ENCODE measurements at regions not wholly inside any gene's neighbourhood (a gene's known extent, or its start where the extent isn't known, plus 50 kb on each side); places are given as distances from the start of the nearest gene placed in this dataset.

GRCh38 chr11:32033067-32033466 is 57.8 kb upstream of the RCN1 start:
- H2BK120ac ChIP-seq (ENCODE audit: low read depth, low read length), result no peak overlapping the region
- peak overlapping the region; percentile 47 for H3K9ac ChIP-seq (ENCODE audit: low read length)
- H2BK12ac ChIP-seq (ENCODE audit: low read length in 2 of 2), result no peak overlapping the region
- H4K91ac ChIP-seq (ENCODE audit: low read length), result no peak overlapping the region
- H4K8ac ChIP-seq (ENCODE audit: low read length), result no peak overlapping the region
- no peak overlapping the region for H3K14ac ChIP-seq (ENCODE audit: low read length in 2 of 2)
- H2AK5ac ChIP-seq (ENCODE audit: low read length, severe bottlenecking), result no peak overlapping the region
- H3K4ac ChIP-seq (ENCODE audit: low read depth in 1 of 2, low read length in 2 of 2), result no peak overlapping the region
- H3K23ac ChIP-seq (ENCODE audit: low read length in 2 of 2), result no peak overlapping the region
- no peak overlapping the region for H3K4me2 ChIP-seq (ENCODE audit: low read length, poor library complexity, severe bottlenecking)
- H2BK15ac ChIP-seq (ENCODE audit: low read depth, poor library complexity, severe bottlenecking), result no peak overlapping the region
- H3K4me1 ChIP-seq (ENCODE audit: control insufficient read depth, insufficient read depth, low read depth, low read length), result no peaks in the 10 kb centered on the region
- peak overlapping the region in 1 of 2 experiments; percentile 51 for H3K4me3 ChIP-seq (ENCODE audit: insufficient read depth in 1 of 2, low read depth in 1 of 2, low read length in 2 of 2)
- H2BK5ac ChIP-seq (ENCODE audit: low read depth, low read length, poor library complexity, severe bottlenecking), result no peak overlapping the region
- no peak for DNase-seq
- H3K9me3 ChIP-seq (ENCODE audit: control insufficient read depth, low read length), result no peaks in the 10 kb centered on the region
- H3K27me3 ChIP-seq (ENCODE audit: control insufficient read depth in 1 of 2, insufficient read depth in 1 of 2, low read length in 2 of 2), result no peaks in the 10 kb centered on the region
- no peak overlapping the region for H3K27ac ChIP-seq (ENCODE audit: low read length, poor library complexity, severe bottlenecking)
- WGBS, result 50% methylated on average over 1 of the region's 2 CpGs
- H3K36me3 ChIP-seq (ENCODE audit: control insufficient read depth in 1 of 2, insufficient read depth in 2 of 2, low read depth in 1 of 2, low read length in 2 of 2), result no peaks in the 10 kb centered on the region
- no peaks in the 10 kb centered on the region for H3K79me1 ChIP-seq (replicated peaks; ENCODE audit: low read length, poor library complexity, severe bottlenecking)
- H3K18ac ChIP-seq (ENCODE audit: low read depth in 1 of 2, low read length in 2 of 2), result no peak overlapping the region
- H2AFZ ChIP-seq (ENCODE audit: low read depth, low read length), result no peak overlapping the region

- Histone ChIP-seq H3K9me3 (ENCODE audit: control insufficient read depth, low read length) (no peaks in the 10 kb centered on the region), H3K4ac (ENCODE audit: low read depth in 1 of 2, low read length in 2 of 2) (no peak overlapping the region), H2AFZ (ENCODE audit: low read depth, low read length) (no peak overlapping the region), H4K91ac (ENCODE audit: low read length) (no peak overlapping the region), H2BK12ac (ENCODE audit: low read length in 2 of 2) (no peak overlapping the region), H2BK15ac (ENCODE audit: low read depth, poor library complexity, severe bottlenecking) (no peak overlapping the region), H2BK5ac (ENCODE audit: low read depth, low read length, poor library complexity, severe bottlenecking) (no peak overlapping the region), H2BK120ac (ENCODE audit: low read depth, low read length) (no peak overlapping the region), H3K4me3 (ENCODE audit: insufficient read depth in 1 of 2, low read depth in 1 of 2, low read length in 2 of 2) (peak overlapping the region in 1 of 2 experiments; percentile 51), H3K79me1 (replicated peaks; ENCODE audit: low read length, poor library complexity, severe bottlenecking) (no peaks in the 10 kb centered on the region), H3K36me3 (ENCODE audit: control insufficient read depth in 1 of 2, insufficient read depth in 2 of 2, low read depth in 1 of 2, low read length in 2 of 2) (no peaks in the 10 kb centered on the region), H3K4me1 (ENCODE audit: control insufficient read depth, insufficient read depth, low read depth, low read length) (no peaks in the 10 kb centered on the region), H3K23ac (ENCODE audit: low read length in 2 of 2) (no peak overlapping the region), H3K4me2 (ENCODE audit: low read length, poor library complexity, severe bottlenecking) (no peak overlapping the region), H3K27me3 (ENCODE audit: control insufficient read depth in 1 of 2, insufficient read depth in 1 of 2, low read length in 2 of 2) (no peaks in the 10 kb centered on the region), H3K14ac (ENCODE audit: low read length in 2 of 2) (no peak overlapping the region), H3K9ac (ENCODE audit: low read length) (peak overlapping the region; percentile 47), H3K18ac (ENCODE audit: low read depth in 1 of 2, low read length in 2 of 2) (no peak overlapping the region), H4K8ac (ENCODE audit: low read length) (no peak overlapping the region), H2AK5ac (ENCODE audit: low read length, severe bottlenecking) (no peak overlapping the region), H3K27ac (ENCODE audit: low read length, poor library complexity, severe bottlenecking) (no peak overlapping the region)
- no peak for DNase-seq
- 72% methylated on average over 4 of the region's 4 CpGs for WGBS
These were observed 58.4 kb upstream of the RCN1 start for GRCh38 chr11:32032478-32032877.

GRCh38 chr11:32032052-32032451 is 58.8 kb upstream of the RCN1 start:
- Histone ChIP-seq H2BK12ac (ENCODE audit: low read length in 2 of 2) (no peak overlapping the region), H2AK5ac (ENCODE audit: low read length, severe bottlenecking) (no peak overlapping the region), H3K14ac (ENCODE audit: low read length in 2 of 2) (no peak overlapping the region), H2BK5ac (ENCODE audit: low read depth, low read length, poor library complexity, severe bottlenecking) (no peak overlapping the region), H2BK15ac (ENCODE audit: low read depth, poor library complexity, severe bottlenecking) (no peak overlapping the region), H3K18ac (ENCODE audit: low read depth in 1 of 2, low read length in 2 of 2) (no peak overlapping the region), H3K4me1 (ENCODE audit: control insufficient read depth, insufficient read depth, low read depth, low read length) (no peaks in the 10 kb centered on the region), H3K79me1 (replicated peaks; ENCODE audit: low read length, poor library complexity, severe bottlenecking) (no peaks in the 10 kb centered on the region), H4K8ac (ENCODE audit: low read length) (no peak overlapping the region), H2BK120ac (ENCODE audit: low read depth, low read length) (no peak overlapping the region), H3K4me3 (ENCODE audit: insufficient read depth in 1 of 2, low read depth in 1 of 2, low read length in 2 of 2) (peak overlapping the region in 1 of 2 experiments; percentile 51), H3K9me3 (ENCODE audit: control insufficient read depth, low read length) (no peaks in the 10 kb centered on the region), H2AFZ (ENCODE audit: low read depth, low read length) (no peak overlapping the region), H3K4me2 (ENCODE audit: low read length, poor library complexity, severe bottlenecking) (no peak overlapping the region), H3K9ac (ENCODE audit: low read length) (peak overlapping the region; percentile 47), H3K27ac (ENCODE audit: low read length, poor library complexity, severe bottlenecking) (no peak overlapping the region), H3K36me3 (ENCODE audit: control insufficient read depth in 1 of 2, insufficient read depth in 2 of 2, low read depth in 1 of 2, low read length in 2 of 2) (no peaks in the 10 kb centered on the region), H3K4ac (ENCODE audit: low read depth in 1 of 2, low read length in 2 of 2) (no peak overlapping the region), H4K91ac (ENCODE audit: low read length) (no peak overlapping the region), H3K23ac (ENCODE audit: low read length in 2 of 2) (no peak overlapping the region), H3K27me3 (ENCODE audit: control insufficient read depth in 1 of 2, insufficient read depth in 1 of 2, low read length in 2 of 2) (no peaks in the 10 kb centered on the region)
- WGBS, result 71% methylated on average over 1 of the region's 1 CpG
- DNase-seq, result no peak

GRCh38 chr11:32030875-32031503 is 59.9 kb upstream of the RCN1 start:
- H3K36me3 ChIP-seq (ENCODE audit: control insufficient read depth in 1 of 2, insufficient read depth in 2 of 2, low read depth in 1 of 2, low read length in 2 of 2), result no peaks in the 10 kb centered on the region
- H3K9ac ChIP-seq (ENCODE audit: low read length), result no peak overlapping the region
- H3K9me3 ChIP-seq (ENCODE audit: control insufficient read depth, low read length), result no peaks in the 10 kb centered on the region
- H3K27ac ChIP-seq (ENCODE audit: low read length, poor library complexity, severe bottlenecking), result no peak overlapping the region
- H2BK15ac ChIP-seq (ENCODE audit: low read depth, poor library complexity, severe bottlenecking), result no peak overlapping the region
- H3K18ac ChIP-seq (ENCODE audit: low read depth in 1 of 2, low read length in 2 of 2), result no peak overlapping the region
- H2AFZ ChIP-seq (ENCODE audit: low read depth, low read length), result no peak overlapping the region
- no peak for DNase-seq
- H3K79me1 ChIP-seq (replicated peaks; ENCODE audit: low read length, poor library complexity, severe bottlenecking), result no peaks in the 10 kb centered on the region
- H3K27me3 ChIP-seq (ENCODE audit: control insufficient read depth in 1 of 2, insufficient read depth in 1 of 2, low read length in 2 of 2), result no peaks in the 10 kb centered on the region
- no peak overlapping the region for H4K8ac ChIP-seq (ENCODE audit: low read length)
- no peak overlapping the region for H3K23ac ChIP-seq (ENCODE audit: low read length in 2 of 2)
- H3K4me2 ChIP-seq (ENCODE audit: low read length, poor library complexity, severe bottlenecking), result no peak overlapping the region
- no peak overlapping the region for H3K14ac ChIP-seq (ENCODE audit: low read length in 2 of 2)
- no peak overlapping the region for H2AK5ac ChIP-seq (ENCODE audit: low read length, severe bottlenecking)
- H3K4me1 ChIP-seq (ENCODE audit: control insufficient read depth, insufficient read depth, low read depth, low read length), result no peaks in the 10 kb centered on the region
- H2BK5ac ChIP-seq (ENCODE audit: low read depth, low read length, poor library complexity, severe bottlenecking), result no peak overlapping the region
- H4K91ac ChIP-seq (ENCODE audit: low read length), result no peak overlapping the region
- no peak overlapping the region for H3K4me3 ChIP-seq (ENCODE audit: insufficient read depth in 1 of 2, low read depth in 1 of 2, low read length in 2 of 2)
- no peak overlapping the region for H2BK120ac ChIP-seq (ENCODE audit: low read depth, low read length)
- 87% methylated on average over 9 of the region's 10 CpGs for WGBS
- no peak overlapping the region for H2BK12ac ChIP-seq (ENCODE audit: low read length in 2 of 2)
- H3K4ac ChIP-seq (ENCODE audit: low read depth in 1 of 2, low read length in 2 of 2), result no peak overlapping the region
